ENCODE measurements at regions not wholly inside any gene's neighbourhood (a gene's known extent, or its start where the extent isn't known, plus 50 kb on each side); places are given as distances from the start of the nearest gene placed in this dataset.

- no TSS peak for BruUV-seq (replicated peaks)
- POLR2A ChIA-PET = no interaction called here
- H3K4me2 ChIP-seq (ENCODE audit: low read depth, low read length) = no peak overlapping the region
- no peaks in the 10 kb centered on the region for H3K4me1 ChIP-seq (ENCODE audit: insufficient read depth, low read length)
- ATAC-seq (no peak), FAIRE-seq (no peak), DNase-seq (ENCODE audit: low spot score) (no peak)
- no peak overlapping the region for H2AFZ ChIP-seq (ENCODE audit: low read length)
- in situ Hi-C loops (cut with HindIII; ENCODE audit: extremely low pct_ligation_motif_present, low pct_unique_long_range_greater_than_20kb) = no loop called here
- no peaks in the 10 kb centered on the region for H3K27me3 ChIP-seq (ENCODE audit: control insufficient read depth in 1 of 2, insufficient read depth in 2 of 2, low read length in 2 of 2)
- no peaks in the 10 kb centered on the region for H4K20me1 ChIP-seq (ENCODE audit: insufficient read depth, low read length)
- H3K27ac ChIP-seq (ENCODE audit: extremely low read length, insufficient read depth, low read length) = no peak overlapping the region
- no peak overlapping the region for H3K4me3 ChIP-seq (replicated peaks in 1 of 3; ENCODE audit: insufficient read depth in 1 of 3, low read depth in 2 of 3, low read length in 3 of 3)
- H3K9ac ChIP-seq (ENCODE audit: insufficient read depth, low read depth, low read length) = no peak overlapping the region
- no peaks in the 10 kb centered on the region for H3K36me3 ChIP-seq (replicated peaks in 1 of 2; ENCODE audit: control insufficient read depth in 1 of 2, insufficient read depth in 2 of 2, low read length in 2 of 2)
- no peaks in the 10 kb centered on the region for H3K79me2 ChIP-seq (ENCODE audit: insufficient read depth, low read length)
- no peaks in the 10 kb centered on the region for H3K9me3 ChIP-seq (ENCODE audit: low read length)
- 18% methylated on average over 3 of the region's 3 CpGs for WGBS (ENCODE audit: low lambda C conversion rate)
- intact Hi-C loops (cut with micrococcal nuclease; ENCODE audit: unreplicated experiment) = no loop called here
- CTCF ChIA-PET (ENCODE audit: low intra/inter-chr PET ratio, low total read pairs) = no interaction called here
- TF ChIP-seq, protein P1, sequence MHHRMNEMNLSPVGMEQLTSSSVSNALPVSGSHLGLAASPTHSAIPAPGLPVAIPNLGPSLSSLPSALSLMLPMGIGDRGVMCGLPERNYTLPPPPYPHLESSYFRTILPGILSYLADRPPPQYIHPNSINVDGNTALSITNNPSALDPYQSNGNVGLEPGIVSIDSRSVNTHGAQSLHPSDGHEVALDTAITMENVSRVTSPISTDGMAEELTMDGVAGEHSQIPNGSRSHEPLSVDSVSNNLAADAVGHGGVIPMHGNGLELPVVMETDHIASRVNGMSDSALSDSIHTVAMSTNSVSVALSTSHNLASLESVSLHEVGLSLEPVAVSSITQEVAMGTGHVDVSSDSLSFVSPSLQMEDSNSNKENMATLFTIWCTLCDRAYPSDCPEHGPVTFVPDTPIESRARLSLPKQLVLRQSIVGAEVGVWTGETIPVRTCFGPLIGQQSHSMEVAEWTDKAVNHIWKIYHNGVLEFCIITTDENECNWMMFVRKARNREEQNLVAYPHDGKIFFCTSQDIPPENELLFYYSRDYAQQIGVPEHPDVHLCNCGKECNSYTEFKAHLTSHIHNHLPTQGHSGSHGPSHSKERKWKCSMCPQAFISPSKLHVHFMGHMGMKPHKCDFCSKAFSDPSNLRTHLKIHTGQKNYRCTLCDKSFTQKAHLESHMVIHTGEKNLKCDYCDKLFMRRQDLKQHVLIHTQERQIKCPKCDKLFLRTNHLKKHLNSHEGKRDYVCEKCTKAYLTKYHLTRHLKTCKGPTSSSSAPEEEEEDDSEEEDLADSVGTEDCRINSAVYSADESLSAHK (CRISPR knock-in tag; IDR thresholded peaks at IDR 0.05; ENCODE audit: borderline replicate concordance) = no peak
- TF ChIP-seq SNAPC4 (CRISPR knock-in tag; IDR thresholded peaks at IDR 0.05) (no peak), ZNF550 (CRISPR knock-in tag; IDR thresholded peaks at IDR 0.05; ENCODE audit: borderline replicate concordance) (no peak)
- TF ChIP-seq, protein P2, sequence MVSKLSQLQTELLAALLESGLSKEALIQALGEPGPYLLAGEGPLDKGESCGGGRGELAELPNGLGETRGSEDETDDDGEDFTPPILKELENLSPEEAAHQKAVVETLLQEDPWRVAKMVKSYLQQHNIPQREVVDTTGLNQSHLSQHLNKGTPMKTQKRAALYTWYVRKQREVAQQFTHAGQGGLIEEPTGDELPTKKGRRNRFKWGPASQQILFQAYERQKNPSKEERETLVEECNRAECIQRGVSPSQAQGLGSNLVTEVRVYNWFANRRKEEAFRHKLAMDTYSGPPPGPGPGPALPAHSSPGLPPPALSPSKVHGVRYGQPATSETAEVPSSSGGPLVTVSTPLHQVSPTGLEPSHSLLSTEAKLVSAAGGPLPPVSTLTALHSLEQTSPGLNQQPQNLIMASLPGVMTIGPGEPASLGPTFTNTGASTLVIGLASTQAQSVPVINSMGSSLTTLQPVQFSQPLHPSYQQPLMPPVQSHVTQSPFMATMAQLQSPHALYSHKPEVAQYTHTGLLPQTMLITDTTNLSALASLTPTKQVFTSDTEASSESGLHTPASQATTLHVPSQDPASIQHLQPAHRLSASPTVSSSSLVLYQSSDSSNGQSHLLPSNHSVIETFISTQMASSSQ (IDR thresholded peaks at IDR 0.05; ENCODE audit: low read depth) = no peak
- TF ChIP-seq, protein P2 (CRISPR knock-in tag; IDR thresholded peaks at IDR 0.05; ENCODE audit: borderline replicate concordance) = no peak
Observed at GRCh38 chr5:126300293-126300692, 122.9 kb upstream of the GRAMD2B start.

Data from HepG2 (cell line).